Stimulated activated CD4-positive, alpha-beta T cell treated with anti-CD3 and anti-CD28 coated beads, Interleukin-1b, Interleukin-23, amount 100 ng/mL, for 4 hours (primary cell): ENCODE measurements at regions not wholly inside any gene's neighbourhood (a gene's known extent, or its start where the extent isn't known, plus 50 kb on each side); places are given as distances from the start of the nearest gene placed in this dataset.

Experiments
- DNase-seq, 2 donors: peaks; one replicate each; pipeline ENCODE4 v3.0.0-alpha.2; 2020; ENCODE audit warnings: low read depth in 2 of 2

DNA sequence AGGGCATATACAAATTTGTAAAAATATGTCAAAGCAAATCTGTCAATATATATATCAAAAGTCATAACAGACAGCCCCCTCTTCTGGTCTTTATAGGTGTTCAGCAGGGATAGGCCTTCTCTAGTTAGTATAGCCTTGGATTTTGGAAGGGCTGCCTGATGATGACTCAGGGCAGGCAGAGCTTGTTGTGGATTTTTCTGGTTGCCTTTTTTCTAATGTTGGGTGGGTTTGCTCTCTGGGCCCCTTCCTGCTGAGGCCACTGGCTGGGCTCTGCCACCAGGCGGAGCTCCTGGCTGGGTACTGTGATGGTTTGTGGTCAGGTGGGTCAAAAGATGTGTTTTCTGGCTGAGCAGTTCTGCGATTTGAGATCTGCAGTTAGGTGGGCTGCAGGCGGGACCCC, 294.2 kb downstream of the GRIA2 start:
- DNase-seq, result no peak

DNA sequence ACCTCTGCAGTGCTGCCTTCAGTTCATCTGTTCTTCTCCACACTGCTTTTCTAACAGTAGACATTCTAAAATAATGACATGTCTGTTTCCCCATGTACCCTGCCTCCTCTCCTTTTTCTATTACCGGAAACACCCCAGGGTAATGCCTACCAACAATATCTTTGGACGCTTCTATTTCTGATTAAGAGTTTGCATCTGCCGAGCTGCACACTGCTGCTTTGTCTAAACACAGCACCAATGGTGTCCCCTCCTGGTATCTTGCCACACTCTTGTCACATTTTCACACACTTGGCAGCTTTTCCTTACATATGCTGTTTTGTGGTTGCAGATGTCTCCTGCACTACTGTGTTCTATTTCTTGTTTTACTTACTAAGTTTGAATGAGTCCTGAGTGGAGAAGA, 288.8 kb downstream of the GRIA2 start:
- DNase-seq, result no peak

GRCh38 chr4:157502656-157503055, 282.1 kb downstream of the GRIA2 start:
- no peak for DNase-seq

- DNase-seq, result no peak
Observed at GRCh38 chr4:157459785-157460184, 239.3 kb downstream of the GRIA2 start.

DNA sequence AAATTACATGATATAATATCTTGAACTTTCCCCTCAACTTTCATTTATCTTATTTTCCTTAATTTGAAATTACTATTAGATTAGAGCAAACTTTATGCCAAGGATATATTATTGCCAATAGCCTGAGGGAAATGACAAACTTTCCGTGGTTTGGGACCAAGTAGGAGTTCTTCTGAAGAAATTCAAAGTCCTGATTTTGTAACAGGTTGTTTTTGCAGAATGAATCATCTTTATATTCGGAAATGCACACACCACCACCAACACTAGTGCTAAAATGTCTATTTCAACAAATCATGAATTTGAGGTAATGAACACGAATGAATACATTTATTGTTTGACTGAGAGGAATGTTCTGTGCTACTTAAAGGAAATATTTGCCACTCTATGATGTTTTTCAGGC, 226.7 kb downstream of the GRIA2 start:
- DNase-seq, result no peak

- DNase-seq, result no peak
Observed at GRCh38 chr4:157444014-157444413, 223.5 kb downstream of the GRIA2 start.

DNA sequence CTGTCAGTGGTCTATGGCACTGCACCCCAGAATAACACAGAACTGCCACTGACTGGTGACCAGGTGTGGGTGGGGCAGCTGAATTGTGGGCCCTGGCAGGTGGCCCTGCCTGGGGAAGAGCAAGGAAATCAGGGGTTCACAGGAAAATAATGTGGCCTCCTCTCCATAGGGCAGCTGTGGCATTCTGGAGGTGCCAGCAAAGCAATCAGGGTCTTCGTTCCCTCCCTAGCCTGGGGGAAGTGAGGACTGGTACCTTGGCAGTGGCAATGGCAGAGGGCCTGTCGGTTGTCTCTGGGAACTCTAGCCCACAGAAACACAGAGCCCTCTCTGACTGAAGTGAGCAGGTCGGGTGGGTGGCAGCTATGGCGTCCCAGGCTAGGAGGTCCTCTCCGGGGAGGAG, 223.0 kb downstream of the GRIA2 start:
- no peak for DNase-seq

GRCh38 chr4:157425897-157426296, 205.4 kb downstream of the GRIA2 start:
- no peak for DNase-seq

GRCh38 chr4:157423526-157424020, 203.0 kb downstream of the GRIA2 start:
- DNase-seq, result no peak

- DNase-seq, result no peak
Observed at GRCh38 chr4:157421365-157421764, 200.8 kb downstream of the GRIA2 start.
